ENCODE measurements at regions not wholly inside any gene's neighbourhood (a gene's known extent, or its start where the extent isn't known, plus 50 kb on each side); places are given as distances from the start of the nearest gene placed in this dataset.

DNA sequence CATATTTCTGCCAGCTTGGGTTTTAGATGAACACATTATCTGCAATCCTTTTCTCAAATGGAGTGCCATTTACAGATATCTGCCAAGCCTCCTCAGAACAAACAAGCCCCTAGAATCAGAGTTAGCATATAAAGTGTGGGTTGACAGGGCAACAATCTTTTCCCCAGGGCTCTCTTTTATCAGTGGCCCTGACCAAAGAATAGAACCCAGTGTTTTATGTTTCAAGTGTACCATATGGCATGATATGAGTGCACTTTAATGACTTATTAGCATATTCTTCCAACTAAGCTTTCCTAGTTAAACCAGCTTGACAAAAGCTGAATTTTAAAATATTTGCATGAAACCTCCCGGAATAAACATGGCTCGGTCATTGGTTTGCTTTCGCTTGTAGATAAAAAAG is 57.3 kb downstream of the EVX1 start:
- Histone ChIP-seq H3F3A (ENCODE audit: insufficient read depth, low read length) (no peaks in the 10 kb centered on the region), H3K27ac (ENCODE audit: low read length) (no peak overlapping the region), H3K36me3 (replicated peaks; ENCODE audit: insufficient read depth, low read length) (no peaks in the 10 kb centered on the region), H3K4me3 (ENCODE audit: low read length) (no peak overlapping the region), H4K20me1 (ENCODE audit: insufficient read depth, low read length) (no peaks in the 10 kb centered on the region), H3K9ac (ENCODE audit: low read length) (no peak overlapping the region), H3K4me2 (ENCODE audit: low read depth, low read length) (no peak overlapping the region), H3K79me2 (ENCODE audit: low read length) (no peaks in the 10 kb centered on the region), H3K9me2 (replicated peaks; ENCODE audit: insufficient read depth, low read length) (no peaks in the 10 kb centered on the region), H3K27me3 (replicated peaks; ENCODE audit: insufficient read depth, low read length) (no peaks in the 10 kb centered on the region), H2AFZ (ENCODE audit: low read length) (no peak overlapping the region), H3K9me3 (replicated peaks; ENCODE audit: insufficient read depth, low read length) (no peaks in the 10 kb centered on the region), H3K4me1 (ENCODE audit: low read length) (no peaks in the 10 kb centered on the region)
- TF ChIP-seq EZH2 (optimal IDR thresholded peaks at IDR 0.05; ENCODE audit: low read depth, low read length) (no peak), EZH2phosphoT487 (IDR thresholded peaks at IDR 0.05; ENCODE audit: low read length) (no peak)
- TF ChIP-seq, protein P1, sequence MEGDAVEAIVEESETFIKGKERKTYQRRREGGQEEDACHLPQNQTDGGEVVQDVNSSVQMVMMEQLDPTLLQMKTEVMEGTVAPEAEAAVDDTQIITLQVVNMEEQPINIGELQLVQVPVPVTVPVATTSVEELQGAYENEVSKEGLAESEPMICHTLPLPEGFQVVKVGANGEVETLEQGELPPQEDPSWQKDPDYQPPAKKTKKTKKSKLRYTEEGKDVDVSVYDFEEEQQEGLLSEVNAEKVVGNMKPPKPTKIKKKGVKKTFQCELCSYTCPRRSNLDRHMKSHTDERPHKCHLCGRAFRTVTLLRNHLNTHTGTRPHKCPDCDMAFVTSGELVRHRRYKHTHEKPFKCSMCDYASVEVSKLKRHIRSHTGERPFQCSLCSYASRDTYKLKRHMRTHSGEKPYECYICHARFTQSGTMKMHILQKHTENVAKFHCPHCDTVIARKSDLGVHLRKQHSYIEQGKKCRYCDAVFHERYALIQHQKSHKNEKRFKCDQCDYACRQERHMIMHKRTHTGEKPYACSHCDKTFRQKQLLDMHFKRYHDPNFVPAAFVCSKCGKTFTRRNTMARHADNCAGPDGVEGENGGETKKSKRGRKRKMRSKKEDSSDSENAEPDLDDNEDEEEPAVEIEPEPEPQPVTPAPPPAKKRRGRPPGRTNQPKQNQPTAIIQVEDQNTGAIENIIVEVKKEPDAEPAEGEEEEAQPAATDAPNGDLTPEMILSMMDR (IDR thresholded peaks at IDR 0.05; ENCODE audit: low read length), result no peak
- no peak for DNase-seq

DNA sequence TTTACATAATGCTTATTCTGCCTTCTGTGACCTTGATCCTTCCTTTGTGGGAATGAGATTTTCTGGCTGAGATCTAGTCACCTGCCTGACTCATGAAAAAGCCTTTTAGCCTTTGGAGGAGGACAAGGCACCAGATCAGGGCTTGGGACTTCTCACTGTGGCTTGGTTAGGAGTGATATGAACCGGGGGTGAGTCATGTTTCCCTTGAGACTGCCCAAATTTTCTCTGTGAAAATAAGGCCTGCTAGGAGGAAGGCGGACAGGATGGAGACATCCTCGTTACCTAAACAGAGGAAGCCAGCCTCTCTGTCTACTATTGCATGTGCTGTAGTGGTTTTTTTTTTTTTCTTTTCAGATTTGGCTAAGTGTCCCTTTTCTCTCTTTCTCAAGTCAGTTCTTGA is 57.8 kb downstream of the EVX1 start:
- no peaks in the 10 kb centered on the region for H3K4me1 ChIP-seq (ENCODE audit: low read length)

DNA sequence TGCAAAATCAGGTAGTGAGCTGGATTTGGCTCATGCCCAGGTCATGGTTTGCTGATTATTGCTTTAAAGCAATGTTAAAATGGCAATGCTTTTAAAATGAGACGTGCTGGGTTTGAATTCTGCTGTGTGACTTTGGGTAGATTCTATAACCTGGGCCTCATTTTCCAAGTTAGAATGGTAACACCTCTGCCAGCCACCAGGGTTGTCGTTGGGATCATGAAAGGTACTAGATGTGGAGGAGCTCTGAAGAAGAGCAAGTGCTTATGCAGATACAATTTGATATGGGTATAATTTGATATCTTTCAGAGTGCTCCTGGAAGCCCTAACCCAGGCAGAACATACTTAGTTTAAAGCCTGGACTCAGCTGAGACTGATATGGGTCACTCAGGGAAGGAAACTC is 60.0 kb downstream of the EVX1 start:
- no peaks in the 10 kb centered on the region for H3F3A ChIP-seq (ENCODE audit: insufficient read depth, low read length)
- no peaks in the 10 kb centered on the region for H3K4me1 ChIP-seq (ENCODE audit: low read length)
- H3K4me3 ChIP-seq (ENCODE audit: low read length), result no peak overlapping the region
- H3K79me2 ChIP-seq (ENCODE audit: low read length), result no peaks in the 10 kb centered on the region
- TF ChIP-seq, protein P1 (IDR thresholded peaks at IDR 0.05; ENCODE audit: low read length), result no peak
- TF ChIP-seq EZH2phosphoT487 (IDR thresholded peaks at IDR 0.05; ENCODE audit: low read length) (no peak), EZH2 (optimal IDR thresholded peaks at IDR 0.05; ENCODE audit: low read depth, low read length) (no peak)
- H3K9ac ChIP-seq (ENCODE audit: low read length), result no peak overlapping the region
- H3K36me3 ChIP-seq (replicated peaks; ENCODE audit: insufficient read depth, low read length), result no peaks in the 10 kb centered on the region
- no peaks in the 10 kb centered on the region for H3K9me2 ChIP-seq (replicated peaks; ENCODE audit: insufficient read depth, low read length)
- H3K9me3 ChIP-seq (replicated peaks; ENCODE audit: insufficient read depth, low read length), result no peaks in the 10 kb centered on the region
- no peak for DNase-seq
- H4K20me1 ChIP-seq (ENCODE audit: insufficient read depth, low read length), result no peaks in the 10 kb centered on the region
- H3K4me2 ChIP-seq (ENCODE audit: low read depth, low read length), result no peak overlapping the region
- H3K27ac ChIP-seq (ENCODE audit: low read length), result no peak overlapping the region
- H2AFZ ChIP-seq (ENCODE audit: low read length), result no peak overlapping the region
- H3K27me3 ChIP-seq (replicated peaks; ENCODE audit: insufficient read depth, low read length), result no peaks in the 10 kb centered on the region

More for the DNA sequence above, 57.8 kb downstream of the EVX1 start:
- Histone ChIP-seq H3K27ac (ENCODE audit: low read length) (no peak overlapping the region), H3K4me3 (ENCODE audit: low read length) (no peak overlapping the region), H3K79me2 (ENCODE audit: low read length) (no peaks in the 10 kb centered on the region), H3K9me2 (replicated peaks; ENCODE audit: insufficient read depth, low read length) (no peaks in the 10 kb centered on the region), H3K36me3 (replicated peaks; ENCODE audit: insufficient read depth, low read length) (no peaks in the 10 kb centered on the region), H2AFZ (ENCODE audit: low read length) (no peak overlapping the region), H3K9me3 (replicated peaks; ENCODE audit: insufficient read depth, low read length) (no peaks in the 10 kb centered on the region), H3K9ac (ENCODE audit: low read length) (no peak overlapping the region), H3F3A (ENCODE audit: insufficient read depth, low read length) (no peaks in the 10 kb centered on the region), H3K27me3 (replicated peaks; ENCODE audit: insufficient read depth, low read length) (no peaks in the 10 kb centered on the region), H4K20me1 (ENCODE audit: insufficient read depth, low read length) (no peaks in the 10 kb centered on the region), H3K4me2 (ENCODE audit: low read depth, low read length) (no peak overlapping the region)
- no peak for DNase-seq
- TF ChIP-seq, protein P1 (IDR thresholded peaks at IDR 0.05; ENCODE audit: low read length), result no peak
- no peak for TF ChIP-seq EZH2phosphoT487 (IDR thresholded peaks at IDR 0.05; ENCODE audit: low read length)
- TF ChIP-seq EZH2 (optimal IDR thresholded peaks at IDR 0.05; ENCODE audit: low read depth, low read length), result no peak

Data from MM.1S (cell line).